ENCODE measurements at regions not wholly inside any gene's neighbourhood (a gene's known extent, or its start where the extent isn't known, plus 50 kb on each side); places are given as distances from the start of the nearest gene placed in this dataset.

DNA sequence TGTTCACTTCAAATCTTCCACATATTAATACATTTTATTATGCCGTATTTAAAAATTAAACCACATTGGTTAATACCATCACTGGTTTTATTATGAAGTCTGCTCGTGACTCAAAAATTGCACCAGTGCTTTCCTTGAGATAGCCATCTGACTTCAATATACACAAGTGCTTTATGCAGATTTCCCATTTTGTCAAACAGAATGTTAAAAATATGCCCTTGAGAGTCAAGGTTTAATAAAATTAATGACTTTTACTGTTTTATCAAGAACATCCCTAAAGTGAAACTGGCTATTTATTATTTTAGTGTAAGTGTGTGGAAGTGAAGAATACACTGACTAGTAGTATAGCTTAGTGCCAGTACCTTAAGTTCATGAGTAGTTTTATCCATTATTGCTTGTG lies 139.3 kb upstream of the SOX2 start:
- TF ChIP-seq EP300 (IDR thresholded peaks at IDR 0.05; ENCODE audit: borderline replicate concordance) (no peak), RAD21 (IDR thresholded peaks at IDR 0.05; ENCODE audit: low read depth) (no peak), TAF1 (IDR thresholded peaks at IDR 0.05; ENCODE audit: low read depth) (no peak), NFIC (IDR thresholded peaks at IDR 0.05) (no peak), CREB1 (IDR thresholded peaks at IDR 0.05; ENCODE audit: low read depth) (no peak), TEAD4 (IDR thresholded peaks at IDR 0.05) (no peak), CEBPB (IDR thresholded peaks at IDR 0.05) (no peak)
- TF ChIP-seq, protein P1, sequence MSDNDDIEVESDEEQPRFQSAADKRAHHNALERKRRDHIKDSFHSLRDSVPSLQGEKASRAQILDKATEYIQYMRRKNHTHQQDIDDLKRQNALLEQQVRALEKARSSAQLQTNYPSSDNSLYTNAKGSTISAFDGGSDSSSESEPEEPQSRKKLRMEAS (IDR thresholded peaks at IDR 0.05), result no peak
- TF ChIP-seq, protein P2, sequence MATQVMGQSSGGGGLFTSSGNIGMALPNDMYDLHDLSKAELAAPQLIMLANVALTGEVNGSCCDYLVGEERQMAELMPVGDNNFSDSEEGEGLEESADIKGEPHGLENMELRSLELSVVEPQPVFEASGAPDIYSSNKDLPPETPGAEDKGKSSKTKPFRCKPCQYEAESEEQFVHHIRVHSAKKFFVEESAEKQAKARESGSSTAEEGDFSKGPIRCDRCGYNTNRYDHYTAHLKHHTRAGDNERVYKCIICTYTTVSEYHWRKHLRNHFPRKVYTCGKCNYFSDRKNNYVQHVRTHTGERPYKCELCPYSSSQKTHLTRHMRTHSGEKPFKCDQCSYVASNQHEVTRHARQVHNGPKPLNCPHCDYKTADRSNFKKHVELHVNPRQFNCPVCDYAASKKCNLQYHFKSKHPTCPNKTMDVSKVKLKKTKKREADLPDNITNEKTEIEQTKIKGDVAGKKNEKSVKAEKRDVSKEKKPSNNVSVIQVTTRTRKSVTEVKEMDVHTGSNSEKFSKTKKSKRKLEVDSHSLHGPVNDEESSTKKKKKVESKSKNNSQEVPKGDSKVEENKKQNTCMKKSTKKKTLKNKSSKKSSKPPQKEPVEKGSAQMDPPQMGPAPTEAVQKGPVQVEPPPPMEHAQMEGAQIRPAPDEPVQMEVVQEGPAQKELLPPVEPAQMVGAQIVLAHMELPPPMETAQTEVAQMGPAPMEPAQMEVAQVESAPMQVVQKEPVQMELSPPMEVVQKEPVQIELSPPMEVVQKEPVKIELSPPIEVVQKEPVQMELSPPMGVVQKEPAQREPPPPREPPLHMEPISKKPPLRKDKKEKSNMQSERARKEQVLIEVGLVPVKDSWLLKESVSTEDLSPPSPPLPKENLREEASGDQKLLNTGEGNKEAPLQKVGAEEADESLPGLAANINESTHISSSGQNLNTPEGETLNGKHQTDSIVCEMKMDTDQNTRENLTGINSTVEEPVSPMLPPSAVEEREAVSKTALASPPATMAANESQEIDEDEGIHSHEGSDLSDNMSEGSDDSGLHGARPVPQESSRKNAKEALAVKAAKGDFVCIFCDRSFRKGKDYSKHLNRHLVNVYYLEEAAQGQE (IDR thresholded peaks at IDR 0.05; ENCODE audit: low read depth), result no peak
